ENCODE measurements at regions not wholly inside any gene's neighbourhood (a gene's known extent, or its start where the extent isn't known, plus 50 kb on each side); places are given as distances from the start of the nearest gene placed in this dataset.
"Not testable (repeated sequence)": the region's sequence is repeated elsewhere in the genome, so short reads cannot be mapped to it uniquely, and the experiment has no call there.

DNA sequence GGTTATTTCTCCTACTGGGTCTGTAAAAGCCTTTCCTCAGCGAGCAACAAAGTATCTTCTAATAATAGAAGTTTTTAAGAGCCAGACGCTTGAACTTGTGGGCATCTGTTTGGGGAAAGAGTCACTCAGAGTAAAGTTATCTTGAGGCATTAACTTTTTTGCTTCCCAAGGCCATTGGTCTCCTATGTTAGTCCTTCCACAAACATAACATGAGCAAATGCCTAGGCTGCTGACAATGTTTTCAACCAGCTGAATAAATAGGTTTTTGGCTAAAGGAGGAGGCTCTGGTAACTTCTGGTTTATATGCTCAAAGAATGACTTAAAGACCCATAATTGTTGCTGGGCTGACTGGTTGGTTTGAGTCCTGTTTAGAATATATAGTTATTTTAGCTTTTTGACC, 213.5 kb upstream of the SYNCRIP start:
- Mint-ChIP-seq H3K9me3 (peaks cover 4% of the 10 kb centered on the region), H3K36me3 (ENCODE audit: low read depth) (no peaks in the 10 kb centered on the region), H3K27ac (no peak overlapping the region), H3K4me1 (no peaks in the 10 kb centered on the region), H3K4me3 (no peak overlapping the region), H3K27me3 (ENCODE audit: low read depth) (no peaks in the 10 kb centered on the region)
- TF ChIP-seq, protein P1, sequence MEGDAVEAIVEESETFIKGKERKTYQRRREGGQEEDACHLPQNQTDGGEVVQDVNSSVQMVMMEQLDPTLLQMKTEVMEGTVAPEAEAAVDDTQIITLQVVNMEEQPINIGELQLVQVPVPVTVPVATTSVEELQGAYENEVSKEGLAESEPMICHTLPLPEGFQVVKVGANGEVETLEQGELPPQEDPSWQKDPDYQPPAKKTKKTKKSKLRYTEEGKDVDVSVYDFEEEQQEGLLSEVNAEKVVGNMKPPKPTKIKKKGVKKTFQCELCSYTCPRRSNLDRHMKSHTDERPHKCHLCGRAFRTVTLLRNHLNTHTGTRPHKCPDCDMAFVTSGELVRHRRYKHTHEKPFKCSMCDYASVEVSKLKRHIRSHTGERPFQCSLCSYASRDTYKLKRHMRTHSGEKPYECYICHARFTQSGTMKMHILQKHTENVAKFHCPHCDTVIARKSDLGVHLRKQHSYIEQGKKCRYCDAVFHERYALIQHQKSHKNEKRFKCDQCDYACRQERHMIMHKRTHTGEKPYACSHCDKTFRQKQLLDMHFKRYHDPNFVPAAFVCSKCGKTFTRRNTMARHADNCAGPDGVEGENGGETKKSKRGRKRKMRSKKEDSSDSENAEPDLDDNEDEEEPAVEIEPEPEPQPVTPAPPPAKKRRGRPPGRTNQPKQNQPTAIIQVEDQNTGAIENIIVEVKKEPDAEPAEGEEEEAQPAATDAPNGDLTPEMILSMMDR (IDR thresholded peaks at IDR 0.05; ENCODE audit: unreplicated experiment in 3 of 3) = no peak

DNA sequence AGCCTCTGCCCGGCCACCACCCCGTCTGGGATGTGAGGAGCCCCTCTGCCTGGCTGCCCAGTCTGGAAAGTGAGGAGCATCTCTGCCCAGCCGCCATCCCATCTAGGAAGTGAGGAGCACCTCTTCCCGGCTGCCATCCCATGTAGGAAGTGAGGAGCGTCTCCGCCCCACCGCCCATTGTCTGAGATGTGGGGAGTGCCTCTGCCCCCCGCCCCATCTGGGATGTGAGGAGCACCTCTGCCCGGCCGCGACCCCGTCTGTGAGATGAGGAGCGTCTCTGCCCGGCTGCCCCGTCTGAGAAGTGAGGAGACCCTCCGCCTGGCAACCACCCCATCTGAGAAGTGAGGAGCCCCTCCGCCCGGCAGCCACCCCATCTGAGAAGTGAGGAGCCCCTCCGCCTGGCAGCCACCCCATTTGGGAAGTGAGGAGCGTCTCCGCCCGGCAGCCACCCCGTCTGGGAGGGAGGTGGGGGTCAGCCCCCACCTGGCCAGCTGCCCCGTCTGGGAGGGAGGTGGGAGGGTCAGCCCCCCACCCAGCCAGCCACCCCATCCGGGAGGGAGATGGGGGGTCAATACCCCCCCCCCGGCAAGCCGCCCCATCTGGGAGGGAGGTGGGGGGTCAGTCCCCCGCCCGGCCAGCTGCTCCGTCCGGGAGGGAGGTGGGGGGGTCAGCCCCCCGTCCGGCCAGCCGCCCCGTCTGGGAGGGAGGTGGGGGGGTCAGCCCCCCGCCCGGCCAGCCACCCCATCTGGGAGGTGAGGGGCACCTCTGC, 195.8 kb upstream of the SYNCRIP start:
- not testable (repeated sequence) for H3K27ac Mint-ChIP-seq; H3K36me3 Mint-ChIP-seq (ENCODE audit: low read depth); H3K27me3 Mint-ChIP-seq (ENCODE audit: low read depth); H3K4me1 Mint-ChIP-seq; H3K4me3 Mint-ChIP-seq
- peaks cover 49% of the 10 kb centered on the region for H3K9me3 Mint-ChIP-seq

DNA sequence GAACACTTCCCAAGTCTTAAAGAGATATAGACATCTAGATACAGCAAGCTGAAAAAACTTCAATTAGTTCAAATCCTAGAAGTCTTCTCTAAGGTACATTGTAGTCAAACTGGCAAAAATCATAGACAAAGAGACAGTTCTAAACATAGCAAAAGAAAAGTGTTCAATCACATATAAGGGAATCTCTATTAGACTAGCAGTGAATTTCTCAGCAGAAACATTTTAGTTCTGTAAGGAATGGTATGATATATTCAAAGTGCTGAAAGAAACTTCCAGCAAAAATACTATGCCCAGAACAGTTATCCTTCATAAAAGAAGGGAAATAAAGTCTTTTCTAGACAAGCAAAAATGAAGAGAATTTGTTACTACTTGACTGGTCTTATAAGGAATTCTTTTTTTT, 186.3 kb upstream of the SYNCRIP start:
- Mint-ChIP-seq H3K36me3 (ENCODE audit: low read depth) (no peaks in the 10 kb centered on the region), H3K27me3 (ENCODE audit: low read depth) (no peaks in the 10 kb centered on the region)
- TF ChIP-seq, protein P1 (IDR thresholded peaks at IDR 0.05; ENCODE audit: unreplicated experiment in 3 of 3) = no peak

DNA sequence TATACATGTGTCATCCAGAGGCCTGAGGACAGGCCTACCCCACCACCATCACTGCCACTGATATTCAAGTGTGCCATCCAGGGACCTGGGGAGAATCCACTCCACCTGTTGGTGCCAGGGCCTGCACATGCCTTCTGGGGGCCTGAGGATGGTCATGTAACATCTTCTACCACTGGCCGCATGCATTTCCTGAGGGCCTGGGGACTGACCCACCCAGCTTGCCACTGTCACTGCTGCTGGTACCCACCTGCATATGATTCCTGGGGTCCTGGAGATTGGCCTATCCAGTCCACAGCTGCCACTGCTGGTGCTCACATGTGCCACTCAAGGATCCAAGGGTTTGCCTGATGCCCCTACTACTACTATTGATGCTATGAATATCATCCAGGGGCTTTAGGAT, 184.3 kb upstream of the SYNCRIP start:
- Mint-ChIP-seq H3K27ac (no peak overlapping the region), H3K4me3 (no peak overlapping the region), H3K4me1 (no peaks in the 10 kb centered on the region), H3K36me3 (ENCODE audit: low read depth) (no peaks in the 10 kb centered on the region), H3K9me3 (peaks cover 49% of the 10 kb centered on the region), H3K27me3 (ENCODE audit: low read depth) (no peaks in the 10 kb centered on the region)
- TF ChIP-seq, protein P1 (IDR thresholded peaks at IDR 0.05; ENCODE audit: unreplicated experiment in 3 of 3) = no peak

More for the DNA sequence above, 186.3 kb upstream of the SYNCRIP start:
- H3K4me1 Mint-ChIP-seq = no peaks in the 10 kb centered on the region
- no peak overlapping the region for H3K27ac Mint-ChIP-seq
- H3K9me3 Mint-ChIP-seq = peaks cover 46% of the 10 kb centered on the region
- H3K4me3 Mint-ChIP-seq = no peak overlapping the region

DNA sequence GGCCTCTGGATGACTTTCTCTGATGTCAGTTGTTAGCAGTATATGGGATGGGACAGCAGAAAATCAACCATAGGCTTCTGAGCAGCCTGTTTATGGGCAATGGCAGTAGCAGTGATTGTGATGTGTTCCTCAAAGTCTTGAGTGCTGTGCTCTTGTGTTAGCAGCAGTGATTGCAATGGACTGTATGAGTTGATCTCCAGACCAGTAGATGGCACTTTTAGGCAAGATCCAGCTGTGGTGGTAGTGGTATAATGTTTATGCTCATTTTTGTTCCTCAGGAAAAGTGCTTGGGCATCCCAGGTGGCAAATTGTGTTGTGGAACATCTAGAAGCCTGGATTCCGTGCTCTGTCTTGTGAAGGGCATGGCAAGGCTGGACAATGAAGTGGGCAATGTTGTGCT, 181.6 kb upstream of the SYNCRIP start:
- peaks cover 37% of the 10 kb centered on the region for H3K9me3 Mint-ChIP-seq
- TF ChIP-seq, protein P1 (IDR thresholded peaks at IDR 0.05; ENCODE audit: unreplicated experiment in 3 of 3) = no peak
- H3K27me3 Mint-ChIP-seq (ENCODE audit: low read depth) = no peaks in the 10 kb centered on the region
- no peaks in the 10 kb centered on the region for H3K4me1 Mint-ChIP-seq
- no peaks in the 10 kb centered on the region for H3K36me3 Mint-ChIP-seq (ENCODE audit: low read depth)
- no peak overlapping the region for H3K4me3 Mint-ChIP-seq
- H3K27ac Mint-ChIP-seq = no peak overlapping the region

DNA sequence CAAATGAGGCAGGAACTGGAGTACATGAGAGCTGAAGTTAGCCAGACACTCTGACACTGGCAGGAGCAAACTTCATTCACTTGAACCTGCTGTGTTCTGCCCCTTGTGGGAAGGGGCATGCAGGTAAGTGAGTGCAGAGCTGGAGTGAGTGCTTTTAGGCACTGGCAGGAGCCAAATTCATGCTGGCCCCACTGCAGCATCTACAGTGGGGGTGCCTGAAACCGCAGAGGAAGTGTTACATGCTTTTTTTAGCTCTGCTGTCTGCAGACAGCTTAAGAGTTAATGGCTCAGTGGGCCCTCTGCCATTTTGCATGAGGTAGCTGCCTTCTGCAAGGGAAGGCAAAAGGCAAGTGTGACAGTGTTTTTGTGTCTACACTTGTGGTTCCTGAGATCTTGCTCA, 167.9 kb upstream of the SYNCRIP start:
- H3K36me3 Mint-ChIP-seq (ENCODE audit: low read depth) = no peaks in the 10 kb centered on the region
- H3K4me3 Mint-ChIP-seq = no peak overlapping the region

More for the DNA sequence above, 167.9 kb upstream of the SYNCRIP start:
- Mint-ChIP-seq H3K9me3 (peaks cover 40% of the 10 kb centered on the region), H3K27ac (no peak overlapping the region), H3K4me1 (no peaks in the 10 kb centered on the region), H3K27me3 (ENCODE audit: low read depth) (no peaks in the 10 kb centered on the region)
- TF ChIP-seq, protein P1 (IDR thresholded peaks at IDR 0.05; ENCODE audit: unreplicated experiment in 3 of 3) = no peak

All from nephron (organoid).